H9 (cell line): ENCODE measurements at regions not wholly inside any gene's neighbourhood (a gene's known extent, or its start where the extent isn't known, plus 50 kb on each side); places are given as distances from the start of the nearest gene placed in this dataset.
"Not testable (repeated sequence)": the region's sequence is repeated elsewhere in the genome, so short reads cannot be mapped to it uniquely, and the experiment has no call there.

ENCODE experiments used
- DNase-seq: peaks from one replicate; pipeline ENCODE4 v3.0.0-alpha.2; 2017
- H2AFZ ChIP-seq: one replicate; pipeline ENCODE4 v1.6.1; 2013; ENCODE audit warnings: mild to moderate bottlenecking, low read length, control low read depth, moderate library complexity
- H2AK5ac ChIP-seq: 2 replicates; pipeline ENCODE4 v1.6.1; 2013; ENCODE audit warnings: low read length, control low read depth, mixed read lengths; ENCODE audit not compliant: insufficient read length
- H2BK120ac ChIP-seq: one replicate; pipeline ENCODE4 v1.6.1; 2013; ENCODE audit warnings: low read depth, mild to moderate bottlenecking, low read length, control low read depth, inconsistent platforms; ENCODE audit not compliant: poor library complexity, severe bottlenecking
- H2BK12ac ChIP-seq: 2 replicates; pipeline ENCODE4 v1.6.1; 2013; ENCODE audit warnings: low read length, control low read depth, mixed read lengths, low read depth; ENCODE audit not compliant: insufficient read length
- H2BK15ac ChIP-seq: 2 replicates; pipeline ENCODE4 v1.6.1; 2013; ENCODE audit warnings: low read depth, low read length, control low read depth
- H2BK20ac ChIP-seq: one replicate; pipeline ENCODE4 v1.6.1; 2013; ENCODE audit warnings: low read depth, mild to moderate bottlenecking, low read length, control low read depth, inconsistent platforms; ENCODE audit not compliant: poor library complexity, severe bottlenecking
- H2BK5ac ChIP-seq: 2 replicates; pipeline ENCODE4 v1.6.1; 2013; ENCODE audit warnings: low read length, control low read depth, mixed read lengths; ENCODE audit not compliant: insufficient read length
- H3K14ac ChIP-seq: 2 replicates; pipeline ENCODE4 v1.6.1; 2013; ENCODE audit warnings: low read length, control low read depth; ENCODE audit not compliant: insufficient read depth
- H3K18ac ChIP-seq: 2 replicates; pipeline ENCODE4 v1.6.1; 2013; ENCODE audit warnings: low read depth, mild to moderate bottlenecking, mixed read lengths, low read length, control low read depth; ENCODE audit not compliant: insufficient read length
- H3K23ac ChIP-seq: 2 replicates; pipeline ENCODE4 v1.6.1; 2013; ENCODE audit warnings: low read length, control low read depth, mixed read lengths, low read depth; ENCODE audit not compliant: insufficient read length
- H3K23me2 ChIP-seq: 2 replicates; pipeline ENCODE4 v1.6.1; 2013; ENCODE audit warnings: low read depth, mild to moderate bottlenecking, mixed read lengths, low read length, control low read depth; ENCODE audit not compliant: insufficient read length, poor library complexity, severe bottlenecking
- H3K27ac ChIP-seq: 2 replicates; pipeline ENCODE4 v1.5.1; 2013; ENCODE audit warnings: low read length, control low read depth, mixed read lengths, low read depth; ENCODE audit not compliant: insufficient read length
- H3K27me3 ChIP-seq: 2 replicates; pipeline ENCODE4 v1.6.1; 2013; ENCODE audit warnings: low read length, control low read depth, inconsistent platforms; ENCODE audit not compliant: insufficient read depth
- H3K4ac ChIP-seq: 2 replicates; pipeline ENCODE4 v1.6.1; 2013; ENCODE audit warnings: low read depth, mild to moderate bottlenecking, control low read depth, inconsistent platforms, low read length, moderate library complexity
- H3K4me1 ChIP-seq: 2 replicates; pipeline ENCODE4 v1.6.1; 2013; ENCODE audit warnings: low read length, control low read depth, inconsistent platforms; ENCODE audit not compliant: insufficient read depth
- H3K4me2 ChIP-seq: 2 replicates; pipeline ENCODE4 v1.6.1; 2013; ENCODE audit warnings: low read length, control low read depth, mixed read lengths; ENCODE audit not compliant: insufficient read length, insufficient read depth
- H3K56ac ChIP-seq: 2 replicates; pipeline ENCODE4 v1.6.1; 2013; ENCODE audit warnings: low read depth, mild to moderate bottlenecking, mixed read lengths, low read length, control low read depth; ENCODE audit not compliant: insufficient read length
- H3K79me1 ChIP-seq: 2 replicates; pipeline ENCODE4 v1.6.1; 2013; ENCODE audit warnings: low read depth, mild to moderate bottlenecking, moderate library complexity, low read length, control low read depth, inconsistent platforms; ENCODE audit not compliant: insufficient read depth, poor library complexity, severe bottlenecking
- H3K79me2 ChIP-seq: 2 replicates; pipeline ENCODE4 v1.6.1; 2013; ENCODE audit warnings: low read length, control low read depth, inconsistent platforms; ENCODE audit not compliant: insufficient read depth
- H3K9ac ChIP-seq: 2 replicates; pipeline ENCODE4 v1.6.1; 2013; ENCODE audit warnings: low read length, control low read depth, mixed read lengths; ENCODE audit not compliant: insufficient read length; ENCODE audit errors: extremely low read depth
- H3K9me3 ChIP-seq: one replicate; pipeline ENCODE4 v1.6.1; 2013; ENCODE audit warnings: low read depth, low read length, inconsistent platforms; ENCODE audit not compliant: control insufficient read depth
- H3T11ph ChIP-seq: one replicate; pipeline ENCODE4 v1.6.1; 2013; ENCODE audit warnings: mild to moderate bottlenecking, low read length, control low read depth, inconsistent platforms
- H4K20me1 ChIP-seq: one replicate; pipeline ENCODE4 v1.6.1; 2013; ENCODE audit not compliant: control insufficient read depth, insufficient read length, insufficient read depth
- H4K5ac ChIP-seq: 2 replicates; pipeline ENCODE4 v1.6.1; 2013; ENCODE audit warnings: low read depth, mild to moderate bottlenecking, mixed read lengths, low read length, control low read depth; ENCODE audit not compliant: insufficient read length
- H4K8ac ChIP-seq: replicated peaks from 2 replicates; pipeline ENCODE4 v1.6.1; 2013; ENCODE audit warnings: low read length, control low read depth, mixed read lengths, low read depth; ENCODE audit not compliant: insufficient read length
- H4K91ac ChIP-seq: 2 replicates; pipeline ENCODE4 v1.6.1; 2013; ENCODE audit warnings: low read depth, mild to moderate bottlenecking, moderate library complexity, mixed read lengths, low read length, control low read depth; ENCODE audit not compliant: insufficient read length
- H3K27ac Mint-ChIP-seq, 3 experiments: 2 replicates in 2 of 3; 3 replicates in 1 of 3; pipeline ENCODE4 v1.8.0; 2020 to 2021; ENCODE audit warnings: mixed read lengths in 3 of 3, mild to moderate bottlenecking in 1 of 3, moderate library complexity in 1 of 3
- H3K27me3 Mint-ChIP-seq: 2 replicates; pipeline ENCODE4 v1.8.0; 2021; ENCODE audit warnings: low read depth, mild to moderate bottlenecking, moderate library complexity, mixed read lengths
- H3K36me3 Mint-ChIP-seq, 3 experiments: 2 replicates in 2 of 3; 3 replicates in 1 of 3; pipeline ENCODE4 v1.8.0; 2020 to 2021; ENCODE audit warnings: low read depth in 3 of 3, mixed read lengths in 3 of 3; ENCODE audit not compliant: insufficient read depth in 1 of 3
- H3K4me1 Mint-ChIP-seq, 2 experiments: 2 replicates each; pipeline ENCODE4 v1.8.0; 2020; ENCODE audit warnings: mixed read lengths in 2 of 2
- H3K4me3 Mint-ChIP-seq, 2 experiments: 2 replicates in 1 of 2; 3 replicates in 1 of 2; pipeline ENCODE4 v1.8.0; 2020 to 2021; ENCODE audit warnings: mild to moderate bottlenecking in 2 of 2, mixed read lengths in 2 of 2, moderate library complexity in 1 of 2
- H3K9me3 Mint-ChIP-seq, 2 experiments: 2 replicates in 1 of 2; 3 replicates in 1 of 2; pipeline ENCODE4 v1.8.0; 2020; ENCODE audit warnings: mild to moderate bottlenecking in 2 of 2, mixed read lengths in 2 of 2, moderate library complexity in 1 of 2
- WGBS: extraction: QIAGEN DNeasy Blood & Tissue Kit; methylation state at CpG from one replicate; pipeline ENCODE4 v1.1.7; 2013; ENCODE audit warnings: missing lambda C conversion rate, low lambda C conversion rate, mixed read lengths; ENCODE audit not compliant: insufficient read length; ENCODE audit errors: extremely low coverage; 5-methylcytosine and 5-hydroxymethylcytosine counted together

- H2BK20ac ChIP-seq, H4K91ac ChIP-seq, H3K4me3 Mint-ChIP-seq, H2AK5ac ChIP-seq, H2BK15ac ChIP-seq, H3K23ac ChIP-seq, H3K27me3 Mint-ChIP-seq, DNase-seq, H3K14ac ChIP-seq, H2BK5ac ChIP-seq, H3K4me1 ChIP-seq, H3K23me2 ChIP-seq, H3K79me1 ChIP-seq, H3K9me3 ChIP-seq, H3K56ac ChIP-seq, H4K20me1 ChIP-seq, H3K4me1 Mint-ChIP-seq, H3K4me2 ChIP-seq, H3K4ac ChIP-seq, H2AFZ ChIP-seq, H2BK12ac ChIP-seq, H3T11ph ChIP-seq, H3K27ac ChIP-seq, H2BK120ac ChIP-seq, H4K5ac ChIP-seq, H3K27ac Mint-ChIP-seq, H3K9ac ChIP-seq, H3K27me3 ChIP-seq, H3K18ac ChIP-seq, H3K36me3 Mint-ChIP-seq, H4K8ac ChIP-seq, H3K79me2 ChIP-seq: not testable (repeated sequence)
- no CpG with 5 or more reads among the region's 39 CpGs for WGBS
- peaks cover 45 to 49% of the 10 kb centered on the region in 2 experiments for H3K9me3 Mint-ChIP-seq
Observed at GRCh38 chr7:56787474-56787873, 344.8 kb downstream of the ZNF479 start.
